VCaP (cell line): ENCODE measurements at regions not wholly inside any gene's neighbourhood (a gene's known extent, or its start where the extent isn't known, plus 50 kb on each side); places are given as distances from the start of the nearest gene placed in this dataset.
"Not testable (repeated sequence)": the region's sequence is repeated elsewhere in the genome, so short reads cannot be mapped to it uniquely, and the experiment has no call there.

Source experiments
- H3K27ac ChIP-seq: fragments of 450-650 bp; 2 replicates; pipeline ENCODE4 v1.5.1; 2017
- CTCF ChIP-seq: fragments of 450-650 bp; conservative IDR thresholded peaks from 2 replicates; pipeline ENCODE4 v1.5.1; 2017; ENCODE audit warnings: mild to moderate bottlenecking, moderate library complexity

DNA sequence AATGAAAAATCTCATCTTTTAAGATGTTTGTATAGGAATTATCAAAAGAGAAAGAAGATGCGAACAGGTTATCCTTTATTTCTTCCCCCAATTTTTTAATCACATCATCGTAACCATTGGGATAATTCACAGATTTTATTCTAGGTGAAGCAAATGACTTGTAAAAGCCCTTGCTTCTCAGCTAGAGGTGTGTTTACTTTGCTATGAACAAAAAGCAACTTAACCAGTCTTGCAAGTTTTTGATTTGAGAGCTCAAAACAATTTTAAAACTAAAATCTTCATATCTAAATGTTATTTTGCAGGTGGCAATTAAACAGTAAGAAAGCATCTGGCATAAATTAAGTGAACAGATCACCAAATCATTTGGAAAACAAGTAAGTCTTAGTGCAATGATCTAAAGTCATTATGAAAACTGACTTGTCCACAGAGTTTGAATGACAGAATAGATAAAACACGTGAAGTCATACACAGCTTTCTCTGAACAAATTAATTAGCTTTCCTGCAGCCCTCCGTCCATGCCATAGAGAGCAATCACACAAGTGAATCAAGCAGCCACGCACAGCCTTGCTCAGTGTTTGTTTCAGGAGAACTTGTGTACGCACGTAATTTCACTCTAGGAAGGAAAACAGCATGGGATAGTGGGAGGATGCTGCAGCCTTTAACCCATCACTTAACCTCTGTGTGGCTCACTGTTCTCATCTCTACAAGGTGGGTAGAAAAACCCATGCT is 85.0 kb upstream of the ZNF800 start:
- peak overlapping the region; percentile 90 for H3K27ac ChIP-seq
- no peak for TF ChIP-seq CTCF

DNA sequence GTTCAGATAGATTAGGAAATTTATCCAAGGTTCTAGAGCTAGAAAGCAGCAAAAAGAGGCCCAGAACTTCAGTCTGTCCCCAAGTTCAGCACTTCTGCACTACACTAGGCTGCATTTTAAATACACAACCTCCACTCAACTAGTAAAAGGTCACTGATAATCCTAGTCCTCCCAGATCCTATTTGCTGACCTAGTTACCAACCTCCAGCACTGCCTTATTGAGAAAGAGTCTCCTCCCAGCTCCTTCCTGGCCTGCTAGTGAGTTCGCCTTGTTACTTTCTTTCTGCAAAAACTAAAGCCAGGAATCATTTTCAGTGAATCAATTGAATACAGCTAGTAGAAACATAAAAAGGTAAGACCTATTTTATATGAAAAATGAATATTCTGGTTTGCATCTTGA is 84.1 kb upstream of the ZNF800 start:
- no peak for TF ChIP-seq CTCF
- H3K27ac ChIP-seq: peak overlapping the region; percentile 90

DNA sequence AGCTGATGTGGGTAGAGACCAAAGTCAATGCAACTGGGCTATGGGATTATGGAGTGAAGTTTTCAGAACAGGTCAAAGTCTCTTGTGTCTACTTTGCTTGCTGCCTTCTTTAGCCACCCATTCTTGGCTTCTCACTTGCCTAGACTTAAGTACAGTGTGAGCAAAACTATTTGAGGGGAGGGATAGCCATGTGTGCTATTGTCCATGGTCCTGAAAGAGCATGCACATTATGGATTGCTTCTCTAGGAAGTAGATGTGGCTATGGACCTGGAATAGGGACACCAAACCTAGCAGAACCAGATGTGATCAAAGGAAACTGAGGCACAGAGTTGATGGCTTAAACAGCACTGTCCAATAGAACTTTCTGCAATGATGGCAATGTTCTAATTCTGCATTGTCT is 81.9 kb upstream of the ZNF800 start:
- H3K27ac ChIP-seq: no peak overlapping the region
- no peak for TF ChIP-seq CTCF

GRCh38 chr7:127473409-127473808 is 80.9 kb upstream of the ZNF800 start:
- TF ChIP-seq CTCF: no peak
- H3K27ac ChIP-seq: no peak overlapping the region

DNA sequence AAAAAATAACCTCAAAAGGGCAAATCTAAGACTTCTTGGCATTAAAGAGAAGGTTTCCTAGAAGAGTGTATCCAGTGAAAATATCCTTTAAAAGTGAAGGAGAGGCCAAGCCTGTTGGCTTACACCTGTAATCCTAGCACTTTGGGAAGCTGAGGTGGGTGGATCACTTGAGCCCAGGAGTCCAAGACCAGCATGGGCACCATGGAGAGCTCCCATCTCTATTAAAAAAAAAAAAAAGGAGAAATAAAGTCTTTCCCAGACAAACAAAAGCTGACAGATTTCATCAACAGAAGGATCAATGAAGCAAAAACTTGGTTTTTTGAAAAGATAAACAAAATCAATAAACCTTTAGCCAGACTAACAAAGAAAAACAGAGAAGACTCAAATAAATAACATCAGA is 67.6 kb upstream of the ZNF800 start:
- TF ChIP-seq CTCF: no peak
- no peak overlapping the region for H3K27ac ChIP-seq

DNA sequence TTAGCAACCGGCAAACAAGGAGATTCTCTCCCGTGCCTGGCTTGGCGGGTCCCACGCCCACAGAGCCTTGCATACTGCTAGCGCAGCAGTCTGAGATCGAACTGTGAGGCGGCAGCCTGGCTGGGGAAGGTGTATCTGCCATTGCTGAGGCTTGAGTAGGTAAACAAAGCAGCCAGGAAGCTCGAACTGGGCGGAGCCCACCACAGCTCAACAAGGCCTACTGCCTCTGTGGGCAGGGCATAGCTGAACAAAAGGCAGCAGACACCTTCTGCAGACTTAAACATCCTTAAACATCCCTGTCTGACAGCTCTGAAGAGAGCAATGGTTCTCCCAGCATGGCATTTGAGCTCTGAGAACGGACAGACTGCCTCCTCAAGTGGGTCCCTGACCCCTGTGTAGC is 58.8 kb upstream of the ZNF800 start:
- not testable (repeated sequence) for H3K27ac ChIP-seq

- H3K27ac ChIP-seq: no peak overlapping the region
- no peak for TF ChIP-seq CTCF
Observed at GRCh38 chr7:127448566-127448965, 56.1 kb upstream of the ZNF800 start.

GRCh38 chr7:127447326-127447945 is 54.9 kb upstream of the ZNF800 start:
- H3K27ac ChIP-seq: no peak overlapping the region
- TF ChIP-seq CTCF: peak; percentile 82
